H1 (cell line): ENCODE measurements at regions not wholly inside any gene's neighbourhood (a gene's known extent, or its start where the extent isn't known, plus 50 kb on each side); places are given as distances from the start of the nearest gene placed in this dataset.

ENCODE experiments used
- CTCF ChIA-PET: fragments of 300-600 bp; sonication (Branson Sonifier 250); formaldehyde crosslinking; loops from one replicate; lab custom pipeline; 2021; ENCODE audit not compliant: partially characterized antibody; lab: Charles Lee
- POLR2A ChIA-PET: fragments of 300-600 bp; sonication (Branson Sonifier 250); formaldehyde crosslinking; loops from one replicate; lab custom pipeline; 2021; ENCODE audit warnings: inconsistent platforms; ENCODE audit not compliant: partially characterized antibody; lab: Charles Lee
- DNase-seq, 2 experiments: peaks; one replicate each; pipeline versions ENCODE4 v3.0.0 to v3.0.0-alpha.2; 2010 to 2022; ENCODE audit warnings: low spot score in 2 of 2, low read depth in 1 of 2, mixed read lengths in 1 of 2
- FAIRE-seq: peaks from 2 replicates; lab custom pipeline; 2011; peaks lifted over from hg19 to GRCh38; lab: Jason Lieb, UNC
- H2AFZ ChIP-seq: 2 replicates; pipeline ENCODE4 v1.8.1; 2012; ENCODE audit warnings: low read length, inconsistent platforms
- H2AK5ac ChIP-seq: 2 replicates; pipeline ENCODE4 v1.6.1; 2013; ENCODE audit warnings: low read depth, low read length
- H2BK120ac ChIP-seq: replicated peaks from 2 replicates; pipeline ENCODE3; 2013; ENCODE audit warnings: low read depth, low read length, inconsistent platforms
- H2BK12ac ChIP-seq: 2 replicates; pipeline ENCODE4 v1.6.1; 2013; ENCODE audit warnings: low read depth, low read length
- H2BK15ac ChIP-seq: 2 replicates; pipeline ENCODE4 v1.6.1; 2013; ENCODE audit warnings: low read length
- H2BK20ac ChIP-seq: 2 replicates; pipeline ENCODE4 v1.6.1; 2013; ENCODE audit warnings: low read length
- H2BK5ac ChIP-seq: 2 replicates; pipeline ENCODE4 v1.6.1; 2013; ENCODE audit warnings: low read depth, low read length
- H3K14ac ChIP-seq: 2 replicates; pipeline ENCODE4 v1.6.1; 2013; ENCODE audit warnings: inconsistent platforms; ENCODE audit not compliant: insufficient read length
- H3K18ac ChIP-seq: 2 replicates; pipeline ENCODE4 v1.6.1; 2013; ENCODE audit warnings: low read length; ENCODE audit errors: extremely low read depth
- H3K23ac ChIP-seq: 2 replicates; pipeline ENCODE4 v1.6.1; 2013; ENCODE audit warnings: inconsistent platforms; ENCODE audit not compliant: insufficient read length
- H3K23me2 ChIP-seq: 2 replicates; pipeline ENCODE4 v1.6.1; 2013; ENCODE audit warnings: low read depth, low read length
- H3K27ac ChIP-seq: 2 replicates; pipeline ENCODE4 v1.6.1; 2011; ENCODE audit warnings: low read depth, low read length, inconsistent platforms
- H3K27me3 ChIP-seq, 4 experiments: replicated peaks in 1 of 4; 1 replicate in 1 of 4; 2 replicates in 3 of 4; pipeline versions ENCODE4 v1.6.1 to v1.8.1; 2011 to 2013; ENCODE audit warnings: low read length in 3 of 4, mild to moderate bottlenecking in 3 of 4, inconsistent platforms in 2 of 4, mixed read lengths in 2 of 4, moderate library complexity in 1 of 4; ENCODE audit not compliant: control insufficient read depth in 3 of 4, insufficient read depth in 3 of 4; ENCODE audit errors: extremely low read depth in 1 of 4
- H3K36me3 ChIP-seq, 4 experiments: 2 replicates each; pipeline versions ENCODE4 v1.6.1 to v1.8.1; 2011 to 2013; ENCODE audit warnings: mild to moderate bottlenecking in 4 of 4, low read length in 3 of 4, moderate library complexity in 2 of 4, control low read depth in 1 of 4, inconsistent platforms in 1 of 4; ENCODE audit not compliant: insufficient read depth in 4 of 4, control insufficient read depth in 2 of 4
- H3K4ac ChIP-seq: replicated peaks from 2 replicates; pipeline ENCODE3; 2013; ENCODE audit warnings: low read length, low read depth, mixed read lengths, inconsistent platforms; ENCODE audit not compliant: insufficient read length
- H3K4me1 ChIP-seq, 4 experiments: replicated peaks in 1 of 4; 1 replicate in 1 of 4; 2 replicates in 3 of 4; pipeline versions ENCODE4 v1.6.1 to v1.8.1; 2011 to 2013; ENCODE audit warnings: low read length in 3 of 4, inconsistent platforms in 2 of 4, mixed read lengths in 1 of 4; ENCODE audit not compliant: insufficient read depth in 4 of 4, control insufficient read depth in 3 of 4
- H3K4me2 ChIP-seq, 2 experiments: 2 replicates each; pipeline versions ENCODE4 v1.6.1 to v1.8.1; 2011 to 2013; ENCODE audit warnings: low read depth in 2 of 2, low read length in 2 of 2, control low read depth in 1 of 2, inconsistent platforms in 1 of 2, mild to moderate bottlenecking in 1 of 2; ENCODE audit not compliant: insufficient read depth in 1 of 2
- H3K4me3 ChIP-seq, 4 experiments: fragments of 200-600, 300-600 bp in 1 of 4; sonication (generic), shearing (Covaris generic), sonication (Bioruptor Twin) in 1 of 4; 2 replicates each; pipeline versions ENCODE4 v1.5.1 to v1.8.1; 2011 to 2016; ENCODE audit warnings: low read length in 4 of 4, low read depth in 3 of 4, control low read depth in 2 of 4, inconsistent platforms in 2 of 4, mild to moderate bottlenecking in 2 of 4, mixed read lengths in 1 of 4, moderate library complexity in 1 of 4; ENCODE audit not compliant: insufficient read depth in 2 of 4; ENCODE audit errors: extremely low read depth in 1 of 4
- H3K56ac ChIP-seq: replicated peaks from 2 replicates; pipeline ENCODE3; 2013; ENCODE audit warnings: low read depth, mild to moderate bottlenecking, mixed read lengths, low read length, inconsistent platforms; ENCODE audit not compliant: insufficient read length
- H3K79me1 ChIP-seq: 2 replicates; pipeline ENCODE4 v1.6.1; 2013; ENCODE audit warnings: low read depth, low read length, control low read depth
- H3K79me2 ChIP-seq, 2 experiments: 2 replicates each; pipeline versions ENCODE4 v1.6.1 to v1.8.1; 2012 to 2013; ENCODE audit warnings: low read length in 2 of 2, mild to moderate bottlenecking in 2 of 2, inconsistent platforms in 1 of 2; ENCODE audit not compliant: insufficient read depth in 2 of 2, control insufficient read depth in 1 of 2
- H3K9ac ChIP-seq, 4 experiments: replicated peaks in 1 of 4; 1 replicate in 1 of 4; 2 replicates in 3 of 4; pipeline versions ENCODE4 v1.6.1 to v1.8.1; 2011 to 2013; ENCODE audit warnings: low read depth in 3 of 4, low read length in 3 of 4, control low read depth in 2 of 4, mild to moderate bottlenecking in 2 of 4, moderate library complexity in 2 of 4, inconsistent platforms in 1 of 4; ENCODE audit errors: extremely low read depth in 1 of 4
- H3K9me3 ChIP-seq, 2 experiments: 2 replicates each; pipeline versions ENCODE4 v1.6.1 to v1.8.1; 2012 to 2013; ENCODE audit warnings: mild to moderate bottlenecking in 2 of 2, moderate library complexity in 2 of 2, control low read depth in 1 of 2, inconsistent platforms in 1 of 2, low read depth in 1 of 2, low read length in 1 of 2, mixed read lengths in 1 of 2; ENCODE audit not compliant: insufficient read depth in 2 of 2
- H4K20me1 ChIP-seq, 2 experiments: replicated peaks in 1 of 2; 2 replicates each; pipeline versions ENCODE3 to v1.8.1; 2011 to 2013; ENCODE audit warnings: inconsistent platforms in 2 of 2, low read length in 2 of 2, mild to moderate bottlenecking in 1 of 2; ENCODE audit not compliant: insufficient read depth in 2 of 2, control insufficient read depth in 1 of 2
- H4K5ac ChIP-seq: 2 replicates; pipeline ENCODE4 v1.6.1; 2013; ENCODE audit warnings: low read length, low read depth, mixed read lengths, inconsistent platforms; ENCODE audit not compliant: insufficient read length
- H4K8ac ChIP-seq: 2 replicates; pipeline ENCODE4 v1.8.0; 2013; ENCODE audit warnings: mild to moderate bottlenecking, moderate library complexity, low read length, inconsistent platforms; ENCODE audit not compliant: insufficient read depth; ENCODE audit errors: extremely low read depth
- H4K91ac ChIP-seq: replicated peaks from 2 replicates; pipeline ENCODE3; 2013; ENCODE audit warnings: low read length, mixed read lengths, inconsistent platforms; ENCODE audit not compliant: insufficient read length
- CHD1 ChIP-seq: IDR thresholded peaks from 2 replicates; pipeline ENCODE4 v1.6.1; 2012; ENCODE audit warnings: low read depth, low read length, improper control_type of control experiment
- CTBP2 ChIP-seq: IDR thresholded peaks from 2 replicates; pipeline ENCODE4 v1.7.0; 2011; ENCODE audit warnings: borderline replicate concordance, mild to moderate bottlenecking, moderate library complexity, mixed read lengths, low read length; ENCODE audit not compliant: insufficient read depth, insufficient read length
- GTF2F1 ChIP-seq: IDR thresholded peaks from 2 replicates; pipeline ENCODE4 v1.6.1; 2012; ENCODE audit warnings: low read depth, low read length, improper control_type of control experiment, borderline replicate concordance
- KDM4A ChIP-seq: IDR thresholded peaks from one replicate; pipeline ENCODE4 v1.7.1; 2012; ENCODE audit warnings: low read depth, mild to moderate bottlenecking, moderate library complexity, low read length, inconsistent platforms; ENCODE audit not compliant: severe bottlenecking
- KDM5A ChIP-seq: fragments of 200-600 bp; IDR thresholded peaks from 2 replicates; pipeline ENCODE4 v1.7.1; 2012; ENCODE audit warnings: mild to moderate bottlenecking, low read length, inconsistent platforms, mixed read lengths
- NRF1 ChIP-seq: IDR thresholded peaks from 2 replicates; pipeline ENCODE4 v1.6.1; 2011; ENCODE audit warnings: mild to moderate bottlenecking, low read depth, low read length, improper control_type of control experiment
- RAD21 ChIP-seq, 2 experiments: IDR thresholded peaks in 1 of 2; conservative IDR thresholded peaks in 1 of 2; 2 replicates each; pipeline ENCODE4 v1.6.1; 2011; ENCODE audit warnings: low read depth in 2 of 2, low read length in 2 of 2, improper control_type of control experiment in 1 of 2, inconsistent platforms in 1 of 2, mild to moderate bottlenecking in 1 of 2, moderate library complexity in 1 of 2
- SAP30 ChIP-seq: fragments of 300-600 bp; sonication (generic); IDR thresholded peaks from 2 replicates; pipeline ENCODE4 v1.7.1; 2012; ENCODE audit warnings: low read length, moderate library complexity, mild to moderate bottlenecking, inconsistent platforms; ENCODE audit not compliant: insufficient read depth, insufficient replicate concordance
- SP2 ChIP-seq: IDR thresholded peaks from 2 replicates; pipeline ENCODE4 v1.6.1; 2012; ENCODE audit warnings: mild to moderate bottlenecking, low read length, inconsistent platforms
- WGBS, 2 experiments: shearing (Covaris generic) in 1 of 2; methylation state at CpG; one replicate each; pipeline versions ENCODE4 v1.1.6 to v1.1.7; 2013 to 2015; ENCODE audit warnings: low lambda C conversion rate in 2 of 2, mixed read lengths in 2 of 2, inconsistent platforms in 1 of 2, low coverage in 1 of 2, missing lambda C conversion rate in 1 of 2; ENCODE audit not compliant: insufficient replicate concordance in 2 of 2, insufficient coverage in 1 of 2, insufficient read length in 1 of 2; ENCODE audit errors: extremely low coverage in 1 of 2, missing lambda C conversion rate in 1 of 2; 5-methylcytosine and 5-hydroxymethylcytosine counted together
- TF ChIP-seq, protein P1 (sequence below): IDR thresholded peaks from 2 replicates; pipeline ENCODE4 v1.6.1; 2011; ENCODE audit warnings: low read length, improper control_type of control experiment
- TF ChIP-seq, protein P2 (sequence below): IDR thresholded peaks from 2 replicates; pipeline ENCODE4 v1.6.1; 2011; ENCODE audit warnings: low read depth, mild to moderate bottlenecking, low read length; ENCODE audit not compliant: insufficient read depth

DNA sequence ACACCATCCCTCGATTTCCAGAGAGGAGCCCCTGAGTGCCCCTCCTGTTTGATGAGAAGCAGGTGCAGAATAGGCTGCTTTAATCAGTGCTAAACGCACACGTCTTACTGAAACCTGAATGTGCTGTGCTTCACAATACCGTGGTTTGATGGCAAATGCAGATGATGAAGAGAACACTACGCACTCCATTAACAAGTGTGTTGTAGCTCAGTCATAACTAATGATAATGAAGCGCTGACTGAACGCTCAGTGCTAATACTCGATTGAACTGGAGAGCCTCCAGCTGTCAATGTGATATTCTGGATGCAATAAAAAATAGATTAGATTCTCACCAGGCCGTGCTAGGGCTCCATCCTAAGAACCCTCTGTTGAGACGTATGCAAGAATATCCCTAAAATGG lies 279.7 kb upstream of the PLPP4 start:
- peaks cover 0 to 8% (median 0%) of the 10 kb centered on the region in 4 experiments; a peak in 1 of 7 replicates for H3K4me1 ChIP-seq
- no peak overlapping the region for H3K4ac ChIP-seq
- H4K20me1 ChIP-seq: no peaks in the 10 kb centered on the region
- no peaks in the 10 kb centered on the region for H3K23me2 ChIP-seq
- ChIA-PET CTCF (no interaction called here), POLR2A (no interaction called here)
- WGBS, 2 experiments: 94% methylated on average over 10 of the region's 10 CpGs; no CpG with 5 or more reads in 1 of the 2 experiments
- no peak overlapping the region for H4K5ac ChIP-seq
- H3K4me3 ChIP-seq: no peak overlapping the region
- no peak overlapping the region for H2AFZ ChIP-seq
- H2BK20ac ChIP-seq: no peak overlapping the region
- FAIRE-seq: no peak
- no peak overlapping the region for H4K91ac ChIP-seq
- H3K79me2 ChIP-seq: no peaks in the 10 kb centered on the region
- no peaks in the 10 kb centered on the region for H3K36me3 ChIP-seq
- H2BK12ac ChIP-seq: no peak overlapping the region
- no peaks in the 10 kb centered on the region for H3K9me3 ChIP-seq
- H3K23ac ChIP-seq: no peak overlapping the region
- no peak overlapping the region for H2AK5ac ChIP-seq
- H3K79me1 ChIP-seq: no peaks in the 10 kb centered on the region
- H3K4me2 ChIP-seq: no peak overlapping the region
- DNase-seq: no peak
- no peak overlapping the region for H2BK15ac ChIP-seq
- no peaks in the 10 kb centered on the region for H3K27me3 ChIP-seq
- no peak overlapping the region for H3K27ac ChIP-seq
- H3K9ac ChIP-seq: no peak overlapping the region
- H3K56ac ChIP-seq: no peak overlapping the region
- H2BK120ac ChIP-seq: no peak overlapping the region
- H2BK5ac ChIP-seq: no peak overlapping the region
- no peak overlapping the region for H3K18ac ChIP-seq
- H3K14ac ChIP-seq: no peak overlapping the region
- no peak overlapping the region for H4K8ac ChIP-seq
- TF ChIP-seq, protein P1, sequence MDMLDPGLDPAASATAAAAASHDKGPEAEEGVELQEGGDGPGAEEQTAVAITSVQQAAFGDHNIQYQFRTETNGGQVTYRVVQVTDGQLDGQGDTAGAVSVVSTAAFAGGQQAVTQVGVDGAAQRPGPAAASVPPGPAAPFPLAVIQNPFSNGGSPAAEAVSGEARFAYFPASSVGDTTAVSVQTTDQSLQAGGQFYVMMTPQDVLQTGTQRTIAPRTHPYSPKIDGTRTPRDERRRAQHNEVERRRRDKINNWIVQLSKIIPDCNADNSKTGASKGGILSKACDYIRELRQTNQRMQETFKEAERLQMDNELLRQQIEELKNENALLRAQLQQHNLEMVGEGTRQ: no peak
- TF ChIP-seq NRF1: no peak
- no peak for TF ChIP-seq SAP30
- no peak for TF ChIP-seq KDM4A
- no peak for TF ChIP-seq RAD21 (IDR thresholded peaks at IDR 0.05 in 1 of 2, conservative IDR thresholded peaks at IDR 0.05 in 1 of 2; ENCODE audit: low read depth in 2 of 2, low read length in 2 of 2)
- TF ChIP-seq, protein P2, sequence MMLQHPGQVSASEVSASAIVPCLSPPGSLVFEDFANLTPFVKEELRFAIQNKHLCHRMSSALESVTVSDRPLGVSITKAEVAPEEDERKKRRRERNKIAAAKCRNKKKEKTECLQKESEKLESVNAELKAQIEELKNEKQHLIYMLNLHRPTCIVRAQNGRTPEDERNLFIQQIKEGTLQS: no peak
- TF ChIP-seq GTF2F1: no peak
- no peak for TF ChIP-seq SP2
- no peak for TF ChIP-seq CTBP2
- no peak for TF ChIP-seq CHD1
- no peak for TF ChIP-seq KDM5A
